ENCODE measurements at regions not wholly inside any gene's neighbourhood (a gene's known extent, or its start where the extent isn't known, plus 50 kb on each side); places are given as distances from the start of the nearest gene placed in this dataset.
"Not testable (repeated sequence)": the region's sequence is repeated elsewhere in the genome, so short reads cannot be mapped to it uniquely, and the experiment has no call there.

DNA sequence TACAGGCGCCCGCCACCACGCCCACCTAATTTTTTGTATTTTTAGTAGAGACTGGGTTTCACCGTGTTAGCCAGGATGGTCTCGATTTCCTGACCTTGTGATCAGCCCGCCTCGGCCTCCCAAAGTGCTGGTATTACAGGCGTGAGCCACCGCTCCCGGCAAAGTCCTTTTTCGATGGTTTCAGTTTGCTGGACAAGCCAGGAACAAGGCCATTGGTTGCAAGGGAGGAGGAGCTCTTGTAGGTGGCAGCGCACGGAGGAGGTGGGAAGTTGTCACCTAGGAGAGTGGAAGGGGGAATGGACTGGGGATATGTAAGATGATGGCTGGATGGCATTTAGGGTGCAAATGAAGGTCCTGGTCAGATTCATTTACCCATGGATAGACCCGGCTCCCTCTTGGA is 218.5 kb upstream of the ATP6AP2 start:
- H3K4me1 ChIP-seq (ENCODE audit: control insufficient read depth, insufficient read depth, low read length); H3K9ac ChIP-seq (ENCODE audit: low read length); H3K36me3 ChIP-seq (ENCODE audit: control insufficient read depth, insufficient read depth, low read length, severe bottlenecking); DNase-seq (ENCODE audit: low read depth); H3K4me3 ChIP-seq (ENCODE audit: low read length): not testable (repeated sequence)
- Histone ChIP-seq H3K9me3 (ENCODE audit: control insufficient read depth, low read length) (peaks cover 27% of the 10 kb centered on the region), H3K27me3 (replicated peaks; ENCODE audit: control insufficient read depth, insufficient read depth, low read length) (peaks cover 15% of the 10 kb centered on the region)

DNA sequence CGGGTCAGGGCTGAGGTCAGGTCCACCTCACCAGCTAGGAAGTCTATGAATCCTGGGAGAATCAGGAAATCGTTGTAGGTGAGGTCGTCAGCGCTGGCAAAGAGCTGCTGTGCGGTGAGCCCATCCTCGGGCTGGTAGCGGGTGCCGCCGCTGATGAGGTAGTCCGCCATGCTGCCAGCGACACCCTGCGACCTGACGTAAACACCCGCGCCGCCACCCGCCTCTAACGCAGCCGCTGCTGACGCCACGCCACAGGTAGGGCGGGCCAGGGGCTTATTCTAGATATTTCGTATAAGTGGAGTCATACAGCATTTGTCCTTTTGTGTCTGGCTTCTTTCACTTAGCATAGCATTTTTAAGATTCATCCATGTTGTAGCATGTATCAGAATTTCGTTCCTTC is 220.2 kb upstream of the ATP6AP2 start:
- Histone ChIP-seq H3K27me3 (replicated peaks; ENCODE audit: control insufficient read depth, insufficient read depth, low read length) (peaks cover 9% of the 10 kb centered on the region), H3K36me3 (ENCODE audit: control insufficient read depth, insufficient read depth, low read length, severe bottlenecking) (no peaks in the 10 kb centered on the region), H3K9me3 (ENCODE audit: control insufficient read depth, low read length) (peaks cover 15% of the 10 kb centered on the region), H3K4me3 (ENCODE audit: low read length) (no peak overlapping the region), H3K4me1 (ENCODE audit: control insufficient read depth, insufficient read depth, low read length) (no peaks in the 10 kb centered on the region), H3K9ac (ENCODE audit: low read length) (no peak overlapping the region)
- DNase-seq (ENCODE audit: low read depth), result no peak

DNA sequence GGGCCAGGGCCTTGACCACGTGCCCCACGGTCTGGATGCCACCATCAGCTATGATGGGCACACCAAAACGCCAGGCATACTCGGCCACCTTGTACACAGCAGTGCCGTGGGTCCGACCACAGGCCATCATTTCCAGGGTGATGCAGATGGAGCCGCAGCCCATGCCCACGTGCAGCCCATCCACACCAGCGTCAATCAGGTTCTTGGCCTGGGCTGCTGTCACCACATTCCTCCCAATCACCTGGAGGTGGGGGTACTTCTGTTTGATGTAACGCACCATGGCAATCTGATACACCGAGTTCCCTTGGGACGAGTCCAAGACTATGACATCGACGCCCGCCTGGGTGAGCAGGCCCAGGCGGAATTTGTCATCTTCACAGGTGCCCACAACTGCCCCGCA is 221.2 kb upstream of the ATP6AP2 start:
- H3K4me1 ChIP-seq (ENCODE audit: control insufficient read depth, insufficient read depth, low read length), result no peaks in the 10 kb centered on the region
- H3K9me3 ChIP-seq (ENCODE audit: control insufficient read depth, low read length), result peaks cover 6% of the 10 kb centered on the region
- no peak overlapping the region for H3K4me3 ChIP-seq (ENCODE audit: low read length)
- peaks cover 10% of the 10 kb centered on the region for H3K27me3 ChIP-seq (replicated peaks; ENCODE audit: control insufficient read depth, insufficient read depth, low read length)
- no peaks in the 10 kb centered on the region for H3K36me3 ChIP-seq (ENCODE audit: control insufficient read depth, insufficient read depth, low read length, severe bottlenecking)
- no peak overlapping the region for H3K9ac ChIP-seq (ENCODE audit: low read length)
- no peak for DNase-seq (ENCODE audit: low read depth)

DNA sequence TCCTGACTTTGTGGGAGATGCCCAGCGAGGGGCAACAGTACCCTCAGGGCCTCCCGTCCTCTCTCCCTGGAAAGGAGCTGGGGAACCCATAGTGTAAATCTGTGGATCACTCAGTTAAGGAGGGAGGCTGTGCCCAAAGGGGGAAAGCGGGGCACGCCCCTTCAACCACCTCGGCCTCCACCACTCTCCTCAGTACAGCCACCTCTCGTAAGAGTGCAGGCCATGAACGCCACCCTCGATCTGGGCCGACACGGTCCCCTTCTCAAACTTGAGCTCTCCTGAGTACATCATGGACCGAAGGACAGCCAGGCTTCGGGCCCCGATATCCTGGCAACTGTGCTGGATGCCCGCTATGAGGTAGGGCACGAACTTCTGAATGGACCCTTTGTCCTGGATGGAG is 221.8 kb upstream of the ATP6AP2 start:
- DNase-seq (ENCODE audit: low read depth), result no peak
- Histone ChIP-seq H3K9ac (ENCODE audit: low read length) (no peak overlapping the region), H3K9me3 (ENCODE audit: control insufficient read depth, low read length) (no peaks in the 10 kb centered on the region), H3K36me3 (ENCODE audit: control insufficient read depth, insufficient read depth, low read length, severe bottlenecking) (no peaks in the 10 kb centered on the region), H3K4me1 (ENCODE audit: control insufficient read depth, insufficient read depth, low read length) (no peaks in the 10 kb centered on the region), H3K4me3 (ENCODE audit: low read length) (no peak overlapping the region), H3K27me3 (replicated peaks; ENCODE audit: control insufficient read depth, insufficient read depth, low read length) (peaks cover 10% of the 10 kb centered on the region)

DNA sequence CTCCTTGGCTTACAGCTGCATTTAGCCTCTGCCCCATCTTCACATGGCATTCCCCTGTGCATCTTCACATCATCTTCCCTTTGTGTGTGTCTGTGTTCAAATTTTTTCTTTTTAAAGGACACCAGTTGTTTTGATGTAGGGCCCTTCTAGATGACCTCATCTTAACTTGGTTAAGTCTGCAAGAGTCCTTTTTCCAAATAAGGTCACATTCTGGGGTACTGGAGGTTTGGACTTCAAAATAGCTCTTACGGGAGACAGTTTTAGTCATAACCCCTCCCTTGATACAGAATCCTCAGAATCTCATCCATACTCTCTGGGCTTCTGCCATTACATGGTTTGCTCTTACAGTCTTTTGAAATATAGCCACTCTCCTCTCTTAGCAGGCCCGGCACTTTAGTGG is 231.5 kb upstream of the ATP6AP2 start:
- Histone ChIP-seq H3K36me3 (ENCODE audit: control insufficient read depth, insufficient read depth, low read length, severe bottlenecking) (no peaks in the 10 kb centered on the region), H3K4me3 (ENCODE audit: low read length) (no peak overlapping the region), H3K27me3 (replicated peaks; ENCODE audit: control insufficient read depth, insufficient read depth, low read length) (peaks cover 9% of the 10 kb centered on the region), H3K4me1 (ENCODE audit: control insufficient read depth, insufficient read depth, low read length) (no peaks in the 10 kb centered on the region), H3K9me3 (ENCODE audit: control insufficient read depth, low read length) (peaks cover 29% of the 10 kb centered on the region), H3K9ac (ENCODE audit: low read length) (no peak overlapping the region)
- DNase-seq (ENCODE audit: low read depth), result no peak

DNA sequence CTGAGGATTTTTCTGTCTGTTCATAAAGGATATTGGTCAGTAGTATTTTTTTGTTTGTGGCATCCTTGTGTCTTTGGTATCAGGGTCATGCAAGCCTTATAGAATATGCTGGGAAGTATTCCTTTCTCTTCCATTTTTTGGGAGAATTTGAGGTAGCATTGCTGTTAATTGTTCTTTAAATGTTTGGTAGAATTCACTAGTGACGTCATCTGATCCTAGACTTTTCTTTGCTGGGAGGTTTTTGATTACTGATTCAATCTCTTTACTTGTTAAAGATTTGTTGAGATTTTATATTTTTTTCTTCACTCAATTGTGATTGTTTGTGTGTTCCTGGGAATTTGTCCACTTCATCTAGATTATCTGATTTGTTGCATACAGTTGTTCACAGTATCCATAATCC is 234.4 kb upstream of the ATP6AP2 start:
- no peaks in the 10 kb centered on the region for H3K4me1 ChIP-seq (ENCODE audit: control insufficient read depth, insufficient read depth, low read length)
- H3K9me3 ChIP-seq (ENCODE audit: control insufficient read depth, low read length), result peaks cover 34% of the 10 kb centered on the region
- no peaks in the 10 kb centered on the region for H3K36me3 ChIP-seq (ENCODE audit: control insufficient read depth, insufficient read depth, low read length, severe bottlenecking)
- H3K27me3 ChIP-seq (replicated peaks; ENCODE audit: control insufficient read depth, insufficient read depth, low read length), result peaks cover 11% of the 10 kb centered on the region
- H3K9ac ChIP-seq (ENCODE audit: low read length), result no peak overlapping the region
- DNase-seq (ENCODE audit: low read depth), result no peak
- H3K4me3 ChIP-seq (ENCODE audit: low read length), result no peak overlapping the region

DNA sequence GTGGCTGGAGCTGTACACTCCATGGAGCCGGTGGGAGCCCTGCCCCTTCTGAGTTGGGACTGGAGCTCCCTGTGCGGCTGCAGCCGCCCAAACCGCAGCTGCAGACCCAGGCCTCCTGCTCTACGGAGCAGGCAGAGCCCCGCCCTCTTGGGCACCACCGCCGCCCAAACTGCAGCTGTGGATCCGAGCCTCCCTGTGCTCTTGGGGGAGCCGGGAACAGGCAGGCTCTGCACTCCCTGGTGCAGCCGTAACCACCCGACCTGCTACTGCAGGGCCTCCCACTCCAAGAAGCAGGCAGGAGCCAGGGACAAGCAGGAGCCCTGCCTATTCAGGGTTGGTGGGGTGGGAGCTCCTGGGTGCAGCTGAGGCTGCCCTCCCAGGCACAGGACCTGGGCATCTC is 237.5 kb upstream of the ATP6AP2 start:
- peaks cover 13% of the 10 kb centered on the region for H3K27me3 ChIP-seq (replicated peaks; ENCODE audit: control insufficient read depth, insufficient read depth, low read length)
- H3K36me3 ChIP-seq (ENCODE audit: control insufficient read depth, insufficient read depth, low read length, severe bottlenecking), result no peaks in the 10 kb centered on the region
- no peak for DNase-seq (ENCODE audit: low read depth)
- H3K4me1 ChIP-seq (ENCODE audit: control insufficient read depth, insufficient read depth, low read length), result no peaks in the 10 kb centered on the region
- no peak overlapping the region for H3K9ac ChIP-seq (ENCODE audit: low read length)
- H3K9me3 ChIP-seq (ENCODE audit: control insufficient read depth, low read length), result peaks cover 31% of the 10 kb centered on the region
- H3K4me3 ChIP-seq (ENCODE audit: low read length), result no peak overlapping the region

DNA sequence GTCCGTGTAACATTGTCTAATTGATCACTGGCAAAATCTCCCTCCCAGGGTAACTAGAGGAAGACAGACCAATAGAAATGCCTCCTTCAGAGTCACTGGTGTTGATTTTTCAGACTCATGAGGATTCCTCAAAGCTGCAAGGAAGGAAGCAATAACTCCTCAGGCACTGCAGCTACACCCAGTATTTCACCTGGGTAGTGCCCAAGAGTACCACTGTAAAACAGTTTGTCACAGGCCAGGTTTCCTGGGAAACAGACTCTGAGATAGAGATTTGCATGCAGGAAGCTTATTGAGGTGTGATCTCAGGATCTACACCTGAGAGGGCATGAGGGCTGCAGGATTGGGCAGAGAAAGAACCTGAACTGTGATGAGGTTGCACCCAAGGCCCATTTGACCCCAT is 240.7 kb upstream of the ATP6AP2 start:
- peaks cover 15% of the 10 kb centered on the region for H3K27me3 ChIP-seq (replicated peaks; ENCODE audit: control insufficient read depth, insufficient read depth, low read length)
- H3K36me3 ChIP-seq (ENCODE audit: control insufficient read depth, insufficient read depth, low read length, severe bottlenecking), result no peaks in the 10 kb centered on the region
- H3K4me1 ChIP-seq (ENCODE audit: control insufficient read depth, insufficient read depth, low read length), result no peaks in the 10 kb centered on the region
- no peak for DNase-seq (ENCODE audit: low read depth)
- peaks cover 24% of the 10 kb centered on the region for H3K9me3 ChIP-seq (ENCODE audit: control insufficient read depth, low read length)
- no peak overlapping the region for H3K9ac ChIP-seq (ENCODE audit: low read length)
- no peak overlapping the region for H3K4me3 ChIP-seq (ENCODE audit: low read length)

DNA sequence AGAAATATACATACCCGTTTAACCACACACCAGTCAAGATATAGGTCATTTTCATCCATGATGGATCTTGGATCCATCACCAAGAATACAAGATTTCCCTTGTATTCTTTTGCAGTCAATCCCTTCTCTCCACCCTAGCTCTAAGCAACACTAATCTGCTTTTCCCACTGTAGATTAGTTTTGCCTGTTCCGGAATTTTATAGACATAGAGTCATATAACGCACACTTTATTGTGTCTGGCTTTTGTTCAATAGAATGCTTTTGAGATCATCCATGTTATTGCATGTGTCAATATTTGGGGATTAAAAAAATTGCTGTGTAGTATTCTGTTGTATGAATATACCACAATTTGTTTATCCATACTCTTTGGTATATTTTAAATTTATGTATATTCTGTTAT is 235.6 kb upstream of the BCOR start:
- H3K4me1 ChIP-seq (ENCODE audit: control insufficient read depth, insufficient read depth, low read length), result no peaks in the 10 kb centered on the region

DNA sequence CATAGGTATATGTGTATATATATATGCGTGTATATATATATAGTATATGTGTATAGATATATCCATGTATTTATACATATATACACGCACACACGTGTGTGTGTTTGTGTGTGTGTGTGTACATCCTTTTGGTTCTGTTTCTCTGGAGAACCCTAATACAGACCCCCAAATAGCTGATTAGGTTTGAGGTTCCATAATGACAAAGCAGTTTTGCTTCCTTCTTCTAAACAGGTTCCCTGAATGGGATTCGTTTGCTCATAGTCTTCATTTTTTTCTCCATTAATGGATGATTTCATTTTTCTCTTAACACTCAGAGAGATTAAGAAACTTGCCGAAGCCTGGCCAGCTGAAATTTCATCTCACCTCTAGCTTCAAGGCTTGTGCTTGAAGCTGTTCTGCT is 234.0 kb upstream of the BCOR start:
- peaks cover 34% of the 10 kb centered on the region for H3K27me3 ChIP-seq (replicated peaks; ENCODE audit: control insufficient read depth, insufficient read depth, low read length)
- no peak for DNase-seq (ENCODE audit: low read depth)
- H3K9ac ChIP-seq (ENCODE audit: low read length), result no peak overlapping the region
- H3K9me3 ChIP-seq (ENCODE audit: control insufficient read depth, low read length), result peaks cover 15% of the 10 kb centered on the region
- H3K4me1 ChIP-seq (ENCODE audit: control insufficient read depth, insufficient read depth, low read length), result no peaks in the 10 kb centered on the region
- H3K36me3 ChIP-seq (ENCODE audit: control insufficient read depth, insufficient read depth, low read length, severe bottlenecking), result no peaks in the 10 kb centered on the region
- no peak overlapping the region for H3K4me3 ChIP-seq (ENCODE audit: low read length)

More for the DNA sequence above, 235.6 kb upstream of the BCOR start:
- Histone ChIP-seq H3K9me3 (ENCODE audit: control insufficient read depth, low read length) (peaks cover 15% of the 10 kb centered on the region), H3K4me3 (ENCODE audit: low read length) (no peak overlapping the region), H3K9ac (ENCODE audit: low read length) (no peak overlapping the region), H3K27me3 (replicated peaks; ENCODE audit: control insufficient read depth, insufficient read depth, low read length) (peaks cover 22% of the 10 kb centered on the region), H3K36me3 (ENCODE audit: control insufficient read depth, insufficient read depth, low read length, severe bottlenecking) (no peaks in the 10 kb centered on the region)
- no peak for DNase-seq (ENCODE audit: low read depth)

DNA sequence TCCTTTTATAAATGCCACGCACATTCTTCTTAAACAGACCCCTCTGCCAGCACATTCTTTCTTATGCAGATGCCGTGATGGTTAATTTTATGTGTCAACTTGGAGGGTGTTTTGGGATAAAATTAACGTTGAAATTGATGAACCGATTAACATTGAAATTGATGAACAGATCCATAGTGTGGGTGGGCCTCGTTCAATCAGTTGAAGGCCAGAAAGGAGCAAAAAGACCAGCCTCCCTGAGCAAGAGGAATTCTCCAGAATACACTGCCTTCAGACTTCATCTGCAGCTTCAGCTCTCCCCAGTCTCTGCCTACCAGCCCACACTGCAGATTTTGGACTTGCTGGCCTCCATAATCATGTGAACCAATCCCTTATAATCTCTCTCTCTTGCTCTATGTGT is 233.6 kb upstream of the BCOR start:
- no peak for DNase-seq (ENCODE audit: low read depth)
- no peaks in the 10 kb centered on the region for H3K36me3 ChIP-seq (ENCODE audit: control insufficient read depth, insufficient read depth, low read length, severe bottlenecking)
- peaks cover 15% of the 10 kb centered on the region for H3K9me3 ChIP-seq (ENCODE audit: control insufficient read depth, low read length)
- peaks cover 35% of the 10 kb centered on the region for H3K27me3 ChIP-seq (replicated peaks; ENCODE audit: control insufficient read depth, insufficient read depth, low read length)
- H3K4me3 ChIP-seq (ENCODE audit: low read length), result no peak overlapping the region
- H3K9ac ChIP-seq (ENCODE audit: low read length), result no peak overlapping the region
- no peaks in the 10 kb centered on the region for H3K4me1 ChIP-seq (ENCODE audit: control insufficient read depth, insufficient read depth, low read length)

DNA sequence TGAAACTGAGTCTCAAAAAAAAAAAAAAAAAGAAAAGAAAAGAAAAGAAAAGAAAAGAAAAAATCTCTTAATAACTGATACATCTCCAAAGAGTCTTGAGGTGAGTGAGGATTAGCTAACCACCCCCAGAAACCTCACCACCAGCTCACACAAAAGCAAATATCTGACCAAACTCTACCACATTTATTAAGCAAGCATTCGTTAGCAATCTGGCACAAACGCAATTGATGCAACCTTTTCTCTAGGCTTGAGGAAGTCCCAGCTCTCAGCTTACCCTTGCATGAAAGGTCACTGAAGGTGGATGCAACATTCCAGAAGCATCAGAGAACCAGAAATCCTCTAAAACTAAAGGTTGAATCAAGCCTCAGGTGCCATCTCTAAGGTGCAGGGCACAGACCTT is 231.9 kb upstream of the BCOR start:
- no peak for DNase-seq (ENCODE audit: low read depth)
- H3K36me3 ChIP-seq (ENCODE audit: control insufficient read depth, insufficient read depth, low read length, severe bottlenecking), result no peaks in the 10 kb centered on the region
- H3K9ac ChIP-seq (ENCODE audit: low read length), result no peak overlapping the region

More for the DNA sequence above, 231.9 kb upstream of the BCOR start:
- no peaks in the 10 kb centered on the region for H3K4me1 ChIP-seq (ENCODE audit: control insufficient read depth, insufficient read depth, low read length)
- H3K4me3 ChIP-seq (ENCODE audit: low read length), result no peak overlapping the region
- H3K27me3 ChIP-seq (replicated peaks; ENCODE audit: control insufficient read depth, insufficient read depth, low read length), result peaks cover 37% of the 10 kb centered on the region
- H3K9me3 ChIP-seq (ENCODE audit: control insufficient read depth, low read length), result peaks cover 9% of the 10 kb centered on the region

Data from adipocyte (in vitro differentiated cells).